HFFc6 (cell line): ENCODE measurements at regions not wholly inside any gene's neighbourhood (a gene's known extent, or its start where the extent isn't known, plus 50 kb on each side); places are given as distances from the start of the nearest gene placed in this dataset.
"Not testable (repeated sequence)": the region's sequence is repeated elsewhere in the genome, so short reads cannot be mapped to it uniquely, and the experiment has no call there.

Experiments used
- DNase-seq: peaks from one replicate; pipeline ENCODE4 v3.0.0-alpha.2; 2018
- H3K27ac Mint-ChIP-seq: 2 replicates; pipeline ENCODE4 v1.8.0; 2020; ENCODE audit warnings: mild to moderate bottlenecking, mixed read lengths
- H3K27me3 Mint-ChIP-seq: 2 replicates; pipeline ENCODE4 v1.8.0; 2021; ENCODE audit warnings: mild to moderate bottlenecking, moderate library complexity, mixed read lengths; ENCODE audit not compliant: insufficient read depth
- H3K36me3 Mint-ChIP-seq: 2 replicates; pipeline ENCODE4 v1.8.0; 2021; ENCODE audit warnings: low read depth, mixed read lengths
- H3K4me1 Mint-ChIP-seq: 2 replicates; pipeline ENCODE4 v1.8.0; 2020; ENCODE audit warnings: low read depth, mixed read lengths
- H3K4me3 Mint-ChIP-seq: 2 replicates; pipeline ENCODE4 v1.8.0; 2020; ENCODE audit warnings: mild to moderate bottlenecking, moderate library complexity, mixed read lengths
- H3K9me3 Mint-ChIP-seq: 2 replicates; pipeline ENCODE4 v1.8.0; 2020; ENCODE audit warnings: mild to moderate bottlenecking, mixed read lengths
- TF ChIP-seq, protein P1 (sequence below): fragments of 200-600 bp; sonication (generic); IDR thresholded peaks from 2 replicates; pipeline ENCODE4 v1.5.0; 2021; ENCODE audit warnings: antibody characterized with exemption, mild to moderate bottlenecking

DNA sequence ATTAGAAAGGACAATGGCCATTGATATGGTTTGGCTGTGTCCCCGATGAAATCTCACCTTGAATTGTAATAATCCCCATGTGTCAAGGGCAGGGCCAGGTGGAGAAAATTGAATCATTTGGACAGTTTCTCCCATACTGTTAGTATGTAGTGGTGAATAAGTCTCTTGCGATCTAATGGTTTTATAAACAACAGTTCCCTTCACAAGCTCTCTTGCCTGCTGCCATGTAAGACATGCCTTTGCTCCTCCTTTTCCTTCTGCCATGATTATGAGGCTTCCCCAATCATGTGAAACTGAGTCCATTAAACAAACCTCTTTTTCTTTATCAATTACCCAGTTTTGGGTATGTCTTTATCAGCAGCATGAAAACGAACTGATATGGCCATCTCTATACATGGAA is 302.7 kb downstream of the SFMBT2 start:
- Mint-ChIP-seq H3K9me3 (peaks cover 38% of the 10 kb centered on the region), H3K4me1 (no peaks in the 10 kb centered on the region), H3K4me3 (no peak overlapping the region), H3K27me3 (no peaks in the 10 kb centered on the region), H3K27ac (no peak overlapping the region), H3K36me3 (no peaks in the 10 kb centered on the region)
- TF ChIP-seq, protein P1, sequence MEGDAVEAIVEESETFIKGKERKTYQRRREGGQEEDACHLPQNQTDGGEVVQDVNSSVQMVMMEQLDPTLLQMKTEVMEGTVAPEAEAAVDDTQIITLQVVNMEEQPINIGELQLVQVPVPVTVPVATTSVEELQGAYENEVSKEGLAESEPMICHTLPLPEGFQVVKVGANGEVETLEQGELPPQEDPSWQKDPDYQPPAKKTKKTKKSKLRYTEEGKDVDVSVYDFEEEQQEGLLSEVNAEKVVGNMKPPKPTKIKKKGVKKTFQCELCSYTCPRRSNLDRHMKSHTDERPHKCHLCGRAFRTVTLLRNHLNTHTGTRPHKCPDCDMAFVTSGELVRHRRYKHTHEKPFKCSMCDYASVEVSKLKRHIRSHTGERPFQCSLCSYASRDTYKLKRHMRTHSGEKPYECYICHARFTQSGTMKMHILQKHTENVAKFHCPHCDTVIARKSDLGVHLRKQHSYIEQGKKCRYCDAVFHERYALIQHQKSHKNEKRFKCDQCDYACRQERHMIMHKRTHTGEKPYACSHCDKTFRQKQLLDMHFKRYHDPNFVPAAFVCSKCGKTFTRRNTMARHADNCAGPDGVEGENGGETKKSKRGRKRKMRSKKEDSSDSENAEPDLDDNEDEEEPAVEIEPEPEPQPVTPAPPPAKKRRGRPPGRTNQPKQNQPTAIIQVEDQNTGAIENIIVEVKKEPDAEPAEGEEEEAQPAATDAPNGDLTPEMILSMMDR: no peak
- no peak for DNase-seq

GRCh38 chr10:7107285-7107684 is 303.5 kb downstream of the SFMBT2 start:
- H3K9me3 Mint-ChIP-seq: peaks cover 33% of the 10 kb centered on the region
- H3K27me3 Mint-ChIP-seq: no peaks in the 10 kb centered on the region
- TF ChIP-seq, protein P1: no peak
- H3K27ac Mint-ChIP-seq: no peak overlapping the region
- no peak overlapping the region for H3K4me3 Mint-ChIP-seq
- no peaks in the 10 kb centered on the region for H3K36me3 Mint-ChIP-seq
- DNase-seq: no peak
- H3K4me1 Mint-ChIP-seq: no peaks in the 10 kb centered on the region

GRCh38 chr10:7104379-7104778 is 306.5 kb downstream of the SFMBT2 start:
- not testable (repeated sequence) for H3K4me1 Mint-ChIP-seq, DNase-seq, H3K27ac Mint-ChIP-seq, H3K27me3 Mint-ChIP-seq, H3K36me3 Mint-ChIP-seq, H3K4me3 Mint-ChIP-seq
- H3K9me3 Mint-ChIP-seq: peaks cover 24% of the 10 kb centered on the region

DNA sequence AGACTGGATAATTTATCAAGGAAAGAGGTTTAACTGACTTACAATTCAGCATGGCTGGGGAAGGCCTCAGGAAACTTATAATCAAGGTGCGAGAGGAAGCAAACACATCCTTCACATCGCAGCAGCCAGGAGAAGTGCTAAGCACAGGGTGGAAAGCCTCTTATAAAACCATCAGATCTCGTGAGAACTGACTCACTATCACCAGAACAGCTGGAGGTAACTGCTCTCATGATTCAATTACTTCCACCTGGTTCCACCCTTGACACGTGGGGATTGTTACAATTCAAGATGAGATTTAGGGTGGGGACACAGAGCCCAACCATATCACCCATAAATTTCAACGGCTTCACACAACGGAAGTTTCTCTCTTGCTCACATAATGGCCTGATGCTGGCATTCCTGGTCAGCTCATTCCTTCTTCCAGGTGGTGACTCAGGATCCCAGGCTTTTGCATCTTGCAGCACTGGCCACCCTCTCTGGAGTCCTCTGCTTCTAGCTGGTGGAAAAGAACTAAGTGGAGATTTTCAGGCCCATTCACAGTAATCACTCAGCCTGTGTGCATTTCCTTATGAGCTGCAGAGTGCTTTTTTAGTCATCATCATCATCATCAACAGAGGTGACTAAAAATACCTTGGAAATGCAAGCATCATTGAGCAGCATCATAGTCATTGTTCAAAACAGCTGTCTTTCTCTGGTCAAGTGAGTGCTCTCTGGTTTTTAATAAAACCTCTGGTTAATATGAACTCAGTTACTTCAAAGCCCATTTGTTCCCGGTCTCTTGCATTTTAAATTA is 308.1 kb downstream of the SFMBT2 start:
- Mint-ChIP-seq H3K27me3 (no peaks in the 10 kb centered on the region), H3K9me3 (peaks cover 21% of the 10 kb centered on the region), H3K36me3 (no peaks in the 10 kb centered on the region), H3K4me1 (no peaks in the 10 kb centered on the region), H3K4me3 (no peak overlapping the region), H3K27ac (no peak overlapping the region)
- DNase-seq: no peak
- TF ChIP-seq, protein P1: no peak

DNA sequence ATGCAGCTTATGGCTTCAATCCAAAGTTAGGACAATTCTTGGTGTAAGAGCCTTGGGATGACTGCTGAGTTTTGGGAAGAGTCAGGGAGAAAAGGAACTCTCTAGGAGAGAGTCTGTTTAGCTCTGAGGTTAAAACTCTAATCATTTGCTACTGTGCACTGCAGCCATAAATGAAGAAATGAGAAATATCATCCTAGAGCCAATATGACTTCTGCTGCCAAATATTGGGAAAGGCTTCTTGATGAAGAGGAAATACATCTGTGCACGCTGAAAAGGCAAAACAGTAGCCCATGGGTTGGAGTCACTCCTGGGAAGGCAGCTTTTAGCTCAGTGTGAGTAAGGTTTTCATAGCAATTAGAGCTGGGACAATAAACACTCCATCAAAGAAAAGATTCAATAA is 308.8 kb downstream of the SFMBT2 start:
- H3K4me3 Mint-ChIP-seq: no peak overlapping the region
- TF ChIP-seq, protein P1: no peak
- peaks cover 15% of the 10 kb centered on the region for H3K9me3 Mint-ChIP-seq
- H3K27me3 Mint-ChIP-seq: no peaks in the 10 kb centered on the region
- no peak for DNase-seq
- no peak overlapping the region for H3K27ac Mint-ChIP-seq
- H3K36me3 Mint-ChIP-seq: no peaks in the 10 kb centered on the region
- H3K4me1 Mint-ChIP-seq: no peaks in the 10 kb centered on the region

DNA sequence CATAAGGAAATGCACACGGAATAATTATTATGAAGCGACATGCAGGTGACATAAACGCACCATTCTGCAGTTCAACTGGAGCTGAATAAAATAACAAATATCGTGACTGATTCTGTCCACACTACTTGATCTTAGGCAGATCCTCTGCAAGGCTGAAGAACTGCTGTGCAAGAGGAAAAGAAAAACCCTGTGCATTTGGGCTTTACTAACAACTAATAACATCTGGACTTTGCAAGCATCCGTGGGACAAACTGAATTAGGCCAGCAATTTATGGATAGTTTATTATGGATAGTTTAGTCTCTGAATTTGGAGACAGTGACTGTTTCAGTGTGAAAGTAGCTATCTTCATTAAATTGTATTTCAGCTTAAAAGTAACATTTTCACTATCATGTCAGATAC is 309.4 kb downstream of the SFMBT2 start:
- TF ChIP-seq, protein P1: no peak
- Mint-ChIP-seq H3K36me3 (no peaks in the 10 kb centered on the region), H3K27me3 (no peaks in the 10 kb centered on the region), H3K27ac (no peak overlapping the region), H3K9me3 (peaks cover 14% of the 10 kb centered on the region), H3K4me3 (no peak overlapping the region), H3K4me1 (no peaks in the 10 kb centered on the region)
- no peak for DNase-seq
